ENCODE measurements at regions not wholly inside any gene's neighbourhood (a gene's known extent, or its start where the extent isn't known, plus 50 kb on each side); places are given as distances from the start of the nearest gene placed in this dataset.
A peak's percentile ranks its signal among the peaks of the same experiment; 100 is the strongest.

- Mint-ChIP-seq H3K9me3 (no peaks in the 10 kb centered on the region), H3K4me3 (no peak overlapping the region), H3K27ac (no peak overlapping the region), H3K36me3 (no peaks in the 10 kb centered on the region), H3K27me3 (ENCODE audit: low read depth in 3 of 3) (peaks cover 0 to 8% (median 3%) of the 10 kb centered on the region in 3 donors), H3K4me1 (no peaks in the 10 kb centered on the region)
- DNase-seq: no peak
These were observed 78.6 kb upstream of the STOX2 start for GRCh38 chr4:183826461-183826860.

- Mint-ChIP-seq H3K4me3 (no peak overlapping the region), H3K27me3 (ENCODE audit: low read depth in 3 of 3) (peaks cover 0 to 7% (median 5%) of the 10 kb centered on the region in 3 donors), H3K4me1 (no peaks in the 10 kb centered on the region), H3K27ac (no peak overlapping the region), H3K36me3 (no peaks in the 10 kb centered on the region), H3K9me3 (no peaks in the 10 kb centered on the region)
- DNase-seq: no peak
These were observed 77.0 kb upstream of the STOX2 start for GRCh38 chr4:183828125-183828524.

- peaks cover 0 to 7% (median 0%) of the 10 kb centered on the region in 3 donors for H3K27me3 Mint-ChIP-seq (ENCODE audit: low read depth in 3 of 3)
- H3K4me1 Mint-ChIP-seq: no peaks in the 10 kb centered on the region
- no peaks in the 10 kb centered on the region for H3K36me3 Mint-ChIP-seq
- DNase-seq: no peak
- H3K4me3 Mint-ChIP-seq: no peak overlapping the region
- no peaks in the 10 kb centered on the region for H3K9me3 Mint-ChIP-seq
- no peak overlapping the region for H3K27ac Mint-ChIP-seq
These were observed 76.3 kb upstream of the STOX2 start for GRCh38 chr4:183828839-183829238.

GRCh38 chr4:183830438-183830985, 74.6 kb upstream of the STOX2 start:
- Mint-ChIP-seq H3K27ac (no peak overlapping the region), H3K4me3 (no peak overlapping the region), H3K9me3 (no peaks in the 10 kb centered on the region), H3K36me3 (no peaks in the 10 kb centered on the region), H3K27me3 (ENCODE audit: low read depth in 3 of 3) (peaks cover 4 to 5% (median 5%) of the 10 kb centered on the region in 3 donors), H3K4me1 (no peaks in the 10 kb centered on the region)
- DNase-seq: no peak

- Mint-ChIP-seq H3K36me3 (no peaks in the 10 kb centered on the region), H3K27ac (no peak overlapping the region), H3K4me1 (no peaks in the 10 kb centered on the region), H3K4me3 (no peak overlapping the region), H3K27me3 (ENCODE audit: low read depth in 3 of 3) (peaks cover 4 to 9% (median 6%) of the 10 kb centered on the region in 3 donors), H3K9me3 (no peaks in the 10 kb centered on the region)
- no peak for DNase-seq
These were observed 74.1 kb upstream of the STOX2 start for GRCh38 chr4:183831026-183831446.

GRCh38 chr4:183831683-183832082, 73.4 kb upstream of the STOX2 start:
- Mint-ChIP-seq H3K36me3 (no peaks in the 10 kb centered on the region), H3K4me1 (no peaks in the 10 kb centered on the region), H3K9me3 (no peaks in the 10 kb centered on the region), H3K4me3 (no peak overlapping the region), H3K27me3 (ENCODE audit: low read depth in 3 of 3) (peaks cover 4 to 9% (median 7%) of the 10 kb centered on the region in 3 donors), H3K27ac (peak overlapping the region in 1 of 6 donors; percentile 56)
- no peak for DNase-seq

GRCh38 chr4:183832776-183833450, 72.2 kb upstream of the STOX2 start:
- no peak for DNase-seq
- no peak overlapping the region for H3K4me3 Mint-ChIP-seq
- H3K36me3 Mint-ChIP-seq: no peaks in the 10 kb centered on the region
- H3K9me3 Mint-ChIP-seq: no peaks in the 10 kb centered on the region
- H3K27ac Mint-ChIP-seq: no peak overlapping the region
- H3K27me3 Mint-ChIP-seq (ENCODE audit: low read depth in 3 of 3): peaks cover 4 to 9% (median 7%) of the 10 kb centered on the region in 3 donors
- no peaks in the 10 kb centered on the region for H3K4me1 Mint-ChIP-seq

GRCh38 chr4:183834252-183834651, 70.9 kb upstream of the STOX2 start:
- H3K4me1 Mint-ChIP-seq: no peaks in the 10 kb centered on the region
- H3K9me3 Mint-ChIP-seq: no peaks in the 10 kb centered on the region
- no peak overlapping the region for H3K4me3 Mint-ChIP-seq
- no peak overlapping the region for H3K27ac Mint-ChIP-seq
- H3K36me3 Mint-ChIP-seq: no peaks in the 10 kb centered on the region
- H3K27me3 Mint-ChIP-seq (ENCODE audit: low read depth in 3 of 3): peaks cover 4 to 9% (median 7%) of the 10 kb centered on the region in 3 donors
- DNase-seq: no peak

GRCh38 chr4:183837222-183837621, 67.9 kb upstream of the STOX2 start:
- Mint-ChIP-seq H3K27me3 (ENCODE audit: low read depth in 3 of 3) (peaks cover 6 to 13% (median 7%) of the 10 kb centered on the region in 3 donors), H3K27ac (no peak overlapping the region), H3K36me3 (no peaks in the 10 kb centered on the region), H3K9me3 (no peaks in the 10 kb centered on the region), H3K4me3 (no peak overlapping the region), H3K4me1 (no peaks in the 10 kb centered on the region)
- no peak for DNase-seq

GRCh38 chr4:183838987-183839712, 66.0 kb upstream of the STOX2 start:
- no peak for DNase-seq
- Mint-ChIP-seq H3K4me1 (no peaks in the 10 kb centered on the region), H3K27me3 (ENCODE audit: low read depth in 3 of 3) (peaks cover 3 to 13% (median 6%) of the 10 kb centered on the region in 3 donors), H3K27ac (no peak overlapping the region), H3K9me3 (no peaks in the 10 kb centered on the region), H3K4me3 (no peak overlapping the region), H3K36me3 (no peaks in the 10 kb centered on the region)

GRCh38 chr4:183840311-183840710, 64.8 kb upstream of the STOX2 start:
- DNase-seq: peak; percentile 9 to 41 (median 15)
- H3K27ac Mint-ChIP-seq: no peak overlapping the region
- H3K4me3 Mint-ChIP-seq: no peak overlapping the region
- H3K27me3 Mint-ChIP-seq (ENCODE audit: low read depth in 3 of 3): peaks cover 3 to 12% (median 5%) of the 10 kb centered on the region in 3 donors
- H3K4me1 Mint-ChIP-seq: no peaks in the 10 kb centered on the region
- H3K36me3 Mint-ChIP-seq: no peaks in the 10 kb centered on the region
- H3K9me3 Mint-ChIP-seq: no peaks in the 10 kb centered on the region

GRCh38 chr4:183841001-183841400, 64.1 kb upstream of the STOX2 start:
- Mint-ChIP-seq H3K27ac (no peak overlapping the region), H3K36me3 (no peaks in the 10 kb centered on the region), H3K27me3 (ENCODE audit: low read depth in 3 of 3) (peaks cover 2 to 6% (median 5%) of the 10 kb centered on the region in 3 donors), H3K9me3 (no peaks in the 10 kb centered on the region), H3K4me1 (no peaks in the 10 kb centered on the region), H3K4me3 (no peak overlapping the region)
- DNase-seq: no peak

- Mint-ChIP-seq H3K4me1 (no peaks in the 10 kb centered on the region), H3K4me3 (no peak overlapping the region), H3K9me3 (no peaks in the 10 kb centered on the region), H3K36me3 (no peaks in the 10 kb centered on the region), H3K27me3 (ENCODE audit: low read depth in 3 of 3) (peaks cover 1 to 7% (median 7%) of the 10 kb centered on the region in 3 donors), H3K27ac (no peak overlapping the region)
- DNase-seq: no peak
These were observed 63.0 kb upstream of the STOX2 start for GRCh38 chr4:183842129-183842528.

- H3K4me1 Mint-ChIP-seq: no peaks in the 10 kb centered on the region
- H3K9me3 Mint-ChIP-seq: no peaks in the 10 kb centered on the region
- H3K27me3 Mint-ChIP-seq (ENCODE audit: low read depth in 3 of 3): peaks cover 1 to 10% (median 7%) of the 10 kb centered on the region in 3 donors
- H3K36me3 Mint-ChIP-seq: no peaks in the 10 kb centered on the region
- no peak overlapping the region for H3K4me3 Mint-ChIP-seq
- no peak overlapping the region for H3K27ac Mint-ChIP-seq
- DNase-seq: no peak
These were observed 61.8 kb upstream of the STOX2 start for GRCh38 chr4:183843248-183843671.

Data from immature natural killer cell (primary cell).